ENCODE measurements at regions not wholly inside any gene's neighbourhood (a gene's known extent, or its start where the extent isn't known, plus 50 kb on each side); places are given as distances from the start of the nearest gene placed in this dataset.

- no peak overlapping the region for H3K4me3 Mint-ChIP-seq (ENCODE audit: low read depth)
- H3K27ac Mint-ChIP-seq, result no peak overlapping the region
- H3K9me3 Mint-ChIP-seq (ENCODE audit: low read depth), result peaks cover 13% of the 10 kb centered on the region
- H3K27me3 Mint-ChIP-seq, result peaks cover 11% of the 10 kb centered on the region
- no peak for DNase-seq (ENCODE audit: low spot score, unreplicated experiment)
- H3K4me1 Mint-ChIP-seq (ENCODE audit: low read depth), result no peaks in the 10 kb centered on the region
- no peak for TF ChIP-seq CTCF (IDR thresholded peaks at IDR 0.05; ENCODE audit: unreplicated experiment)
- H3K36me3 Mint-ChIP-seq (ENCODE audit: insufficient read depth), result no peaks in the 10 kb centered on the region
Observed at GRCh38 chr15:61660579-61660978, 399.7 kb downstream of the VPS13C start.

- H3K4me3 Mint-ChIP-seq (ENCODE audit: low read depth), result no peak overlapping the region
- no peak for DNase-seq (ENCODE audit: low spot score, unreplicated experiment)
- no peak overlapping the region for H3K27ac Mint-ChIP-seq
- peaks cover 13% of the 10 kb centered on the region for H3K9me3 Mint-ChIP-seq (ENCODE audit: low read depth)
- H3K4me1 Mint-ChIP-seq (ENCODE audit: low read depth), result no peaks in the 10 kb centered on the region
- H3K27me3 Mint-ChIP-seq, result peaks cover 5% of the 10 kb centered on the region
- H3K36me3 Mint-ChIP-seq (ENCODE audit: insufficient read depth), result no peaks in the 10 kb centered on the region
- TF ChIP-seq CTCF (IDR thresholded peaks at IDR 0.05; ENCODE audit: unreplicated experiment), result no peak
Observed at GRCh38 chr15:61659566-61660190, 400.6 kb downstream of the VPS13C start.

- Mint-ChIP-seq H3K4me1 (ENCODE audit: low read depth) (peaks cover 4% of the 10 kb centered on the region), H3K27me3 (peaks cover 5% of the 10 kb centered on the region), H3K9me3 (ENCODE audit: low read depth) (peaks cover 13% of the 10 kb centered on the region), H3K4me3 (ENCODE audit: low read depth) (no peak overlapping the region), H3K36me3 (ENCODE audit: insufficient read depth) (no peaks in the 10 kb centered on the region), H3K27ac (no peak overlapping the region)
- no peak for TF ChIP-seq CTCF (IDR thresholded peaks at IDR 0.05; ENCODE audit: unreplicated experiment)
- no peak for DNase-seq (ENCODE audit: low spot score, unreplicated experiment)
Observed at GRCh38 chr15:61657461-61657860, 402.8 kb downstream of the VPS13C start.

- H3K9me3 Mint-ChIP-seq (ENCODE audit: low read depth), result peaks cover 13% of the 10 kb centered on the region
- peaks cover 2% of the 10 kb centered on the region for H3K27me3 Mint-ChIP-seq
- peaks cover 4% of the 10 kb centered on the region for H3K4me1 Mint-ChIP-seq (ENCODE audit: low read depth)
- H3K4me3 Mint-ChIP-seq (ENCODE audit: low read depth), result no peak overlapping the region
- DNase-seq (ENCODE audit: low spot score, unreplicated experiment), result no peak
- no peaks in the 10 kb centered on the region for H3K36me3 Mint-ChIP-seq (ENCODE audit: insufficient read depth)
- no peak overlapping the region for H3K27ac Mint-ChIP-seq
- no peak for TF ChIP-seq CTCF (IDR thresholded peaks at IDR 0.05; ENCODE audit: unreplicated experiment)
Observed at GRCh38 chr15:61656391-61656790, 403.9 kb downstream of the VPS13C start.

GRCh38 chr15:61655881-61656280 lies 404.4 kb downstream of the VPS13C start:
- no peaks in the 10 kb centered on the region for H3K36me3 Mint-ChIP-seq (ENCODE audit: insufficient read depth)
- H3K27ac Mint-ChIP-seq, result no peak overlapping the region

More at GRCh38 chr15:61655881-61656280, 404.4 kb downstream of the VPS13C start:
- Mint-ChIP-seq H3K27me3 (peaks cover 2% of the 10 kb centered on the region), H3K9me3 (ENCODE audit: low read depth) (peaks cover 13% of the 10 kb centered on the region), H3K4me1 (ENCODE audit: low read depth) (peaks cover 4% of the 10 kb centered on the region), H3K4me3 (ENCODE audit: low read depth) (no peak overlapping the region)
- no peak for TF ChIP-seq CTCF (IDR thresholded peaks at IDR 0.05; ENCODE audit: unreplicated experiment)
- DNase-seq (ENCODE audit: low spot score, unreplicated experiment), result no peak
